ENCODE measurements at regions not wholly inside any gene's neighbourhood (a gene's known extent, or its start where the extent isn't known, plus 50 kb on each side); places are given as distances from the start of the nearest gene placed in this dataset.

- ATAC-seq (ENCODE audit: low read depth in 2 of 2), result no peak
- H3K9me3 Mint-ChIP-seq, result no peaks in the 10 kb centered on the region
- H3K27ac Mint-ChIP-seq, result no peak overlapping the region
- H3K27me3 Mint-ChIP-seq, result peaks cover 0 to 8% (median 0%) of the 10 kb centered on the region in 3 donors
- no peaks in the 10 kb centered on the region for H3K4me1 Mint-ChIP-seq
- no peaks in the 10 kb centered on the region for H3K36me3 Mint-ChIP-seq
- no peak for DNase-seq
- H3K4me3 Mint-ChIP-seq, result no peak overlapping the region
Measured at GRCh38 chr5:52661903-52662595, 125.7 kb upstream of the ITGA1 start.

GRCh38 chr5:52665559-52665958 is 122.2 kb upstream of the ITGA1 start:
- no peak for ATAC-seq (ENCODE audit: low read depth in 2 of 2)
- Mint-ChIP-seq H3K4me3 (no peak overlapping the region), H3K4me1 (no peaks in the 10 kb centered on the region), H3K27ac (no peak overlapping the region), H3K36me3 (no peaks in the 10 kb centered on the region), H3K9me3 (no peaks in the 10 kb centered on the region), H3K27me3 (peaks cover 0 to 6% (median 5%) of the 10 kb centered on the region in 3 donors)
- DNase-seq, result no peak

DNA sequence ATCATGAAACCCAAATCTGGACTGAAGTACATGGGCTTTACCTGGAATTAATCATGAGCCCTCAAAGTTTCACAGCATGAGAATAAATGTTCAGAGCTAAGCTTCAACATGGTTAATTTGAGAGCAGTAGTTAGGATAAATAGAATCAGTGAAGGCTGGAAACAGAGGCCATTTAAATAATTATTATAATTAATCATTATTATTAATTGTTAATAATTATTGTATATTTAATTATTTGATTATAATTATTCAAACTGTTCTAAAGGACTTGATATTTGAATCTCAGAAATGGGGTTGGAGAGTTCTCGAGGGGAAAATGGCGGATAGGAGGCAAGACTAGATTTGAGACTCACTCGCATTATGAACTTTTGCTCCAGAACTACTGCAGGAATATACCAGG is 119.6 kb upstream of the ITGA1 start:
- H3K4me3 Mint-ChIP-seq, result no peak overlapping the region
- H3K27ac Mint-ChIP-seq, result no peak overlapping the region
- H3K36me3 Mint-ChIP-seq, result no peaks in the 10 kb centered on the region
- ATAC-seq (ENCODE audit: low read depth in 2 of 2) (no peak), DNase-seq (no peak)
- no peaks in the 10 kb centered on the region for H3K9me3 Mint-ChIP-seq
- H3K4me1 Mint-ChIP-seq, result no peaks in the 10 kb centered on the region
- H3K27me3 Mint-ChIP-seq, result peaks cover 0 to 6% (median 5%) of the 10 kb centered on the region in 3 donors

DNA sequence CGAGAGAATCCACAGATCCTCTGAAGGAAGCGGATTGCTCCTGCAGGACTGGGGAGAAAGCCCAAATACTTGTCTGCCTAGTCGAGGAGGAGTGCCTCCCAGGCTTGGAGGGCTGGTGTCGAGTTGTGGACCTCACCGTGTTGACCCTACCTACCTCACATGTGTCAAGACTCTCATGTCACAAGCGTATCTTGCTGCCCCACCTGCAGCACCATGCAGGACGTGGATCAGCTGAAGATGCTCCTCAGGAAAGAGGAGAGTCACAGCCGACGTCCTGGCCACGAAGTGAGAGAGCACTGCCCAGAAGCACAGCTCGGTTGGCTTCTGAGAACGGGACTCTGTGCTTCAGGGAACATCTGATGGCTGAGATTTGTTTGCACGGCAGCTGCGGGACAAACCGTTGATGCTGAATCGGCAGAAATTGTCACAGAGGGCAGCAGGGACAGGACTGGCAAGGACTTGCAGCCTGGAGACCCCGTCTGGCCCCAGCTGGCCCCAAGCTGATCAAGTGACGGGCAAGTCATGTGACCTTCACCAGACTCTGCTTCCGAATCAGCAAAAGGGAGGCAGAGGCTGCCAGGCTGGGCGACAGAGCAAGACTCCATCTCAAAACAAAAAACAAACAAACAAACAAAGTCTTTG is 119.1 kb upstream of the ITGA1 start:
- DNase-seq (no peak), ATAC-seq (ENCODE audit: low read depth in 2 of 2) (no peak)
- Mint-ChIP-seq H3K9me3 (no peaks in the 10 kb centered on the region), H3K4me3 (no peak overlapping the region), H3K27me3 (peaks cover 0 to 6% (median 5%) of the 10 kb centered on the region in 3 donors), H3K36me3 (no peaks in the 10 kb centered on the region), H3K4me1 (no peaks in the 10 kb centered on the region), H3K27ac (no peak overlapping the region)

GRCh38 chr5:52672459-52672858 is 115.3 kb upstream of the ITGA1 start:
- H3K36me3 Mint-ChIP-seq, result no peaks in the 10 kb centered on the region
- no peaks in the 10 kb centered on the region for H3K4me1 Mint-ChIP-seq
- H3K27ac Mint-ChIP-seq, result no peak overlapping the region
- H3K27me3 Mint-ChIP-seq, result peaks cover 0 to 5% (median 0%) of the 10 kb centered on the region in 3 donors
- ATAC-seq (ENCODE audit: low read depth in 2 of 2), result no peak
- H3K9me3 Mint-ChIP-seq, result peaks cover 0 to 6% (median 2%) of the 10 kb centered on the region in 7 donors
- H3K4me3 Mint-ChIP-seq, result no peak overlapping the region
- DNase-seq, result no peak

DNA sequence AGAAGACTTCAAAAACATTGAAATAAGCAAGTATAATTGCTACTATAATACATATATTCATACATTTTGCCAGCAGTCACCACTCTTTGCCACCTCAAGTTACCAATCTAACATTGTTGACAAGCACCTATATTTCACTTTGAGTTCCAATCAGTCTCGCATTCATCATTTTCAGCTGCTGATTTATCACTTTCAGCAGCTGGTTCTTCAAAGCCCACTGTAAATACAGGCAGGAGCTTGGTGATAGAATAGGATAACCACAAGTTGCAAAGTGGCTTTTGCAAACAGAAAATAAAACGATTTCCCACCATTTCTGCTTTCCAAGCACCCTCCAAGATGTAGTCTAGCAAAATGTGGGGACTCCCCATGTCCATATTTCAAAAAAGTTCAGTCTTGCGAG is 114.2 kb upstream of the ITGA1 start:
- DNase-seq (no peak), ATAC-seq (ENCODE audit: low read depth in 2 of 2) (no peak)
- no peak overlapping the region for H3K4me3 Mint-ChIP-seq
- H3K4me1 Mint-ChIP-seq, result no peaks in the 10 kb centered on the region
- peaks cover 0 to 5% (median 0%) of the 10 kb centered on the region in 3 donors for H3K27me3 Mint-ChIP-seq
- no peak overlapping the region for H3K27ac Mint-ChIP-seq
- no peaks in the 10 kb centered on the region for H3K36me3 Mint-ChIP-seq
- peaks cover 0 to 6% (median 2%) of the 10 kb centered on the region in 7 donors for H3K9me3 Mint-ChIP-seq

DNA sequence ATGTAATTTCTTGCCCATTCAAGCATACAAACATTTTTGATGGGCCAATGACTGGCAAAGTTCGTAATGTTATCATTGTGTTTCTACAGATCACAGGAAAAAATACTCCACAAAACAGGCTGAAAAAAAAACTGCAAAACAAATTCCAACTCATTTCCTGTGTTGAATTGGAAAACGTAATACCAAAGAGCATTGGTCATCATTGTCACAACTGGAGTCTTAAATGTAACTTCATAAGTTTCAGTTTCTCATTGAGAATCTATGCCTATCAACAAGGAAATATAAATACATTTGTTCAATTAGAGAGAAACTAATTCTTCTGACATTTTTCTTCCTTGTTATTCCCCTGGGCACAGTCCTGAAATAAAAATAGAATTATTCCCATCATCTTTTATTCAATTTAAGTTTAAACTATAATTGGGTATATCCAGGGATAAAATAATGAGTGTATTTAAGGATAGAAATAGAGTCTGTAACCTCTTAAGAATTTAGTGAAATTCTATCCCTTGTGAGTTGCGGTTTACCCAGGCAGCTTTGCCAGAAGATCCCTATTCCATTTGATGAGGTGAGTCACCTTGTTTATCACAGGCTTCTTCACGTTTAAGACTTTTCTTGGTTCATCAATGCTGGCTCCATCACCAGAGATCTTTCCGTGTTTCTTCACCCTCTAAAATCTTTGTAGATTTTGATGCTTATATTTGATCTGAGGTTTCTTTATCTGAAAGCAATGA is 112.7 kb upstream of the ITGA1 start:
- ATAC-seq (ENCODE audit: low read depth in 2 of 2), result no peak
- Mint-ChIP-seq H3K27me3 (no peaks in the 10 kb centered on the region), H3K4me1 (no peaks in the 10 kb centered on the region), H3K36me3 (no peaks in the 10 kb centered on the region), H3K9me3 (peaks cover 0 to 8% (median 3%) of the 10 kb centered on the region in 7 donors), H3K4me3 (no peak overlapping the region), H3K27ac (no peak overlapping the region)
- no peak for DNase-seq

GRCh38 chr5:52682492-52682891 is 105.2 kb upstream of the ITGA1 start:
- Mint-ChIP-seq H3K36me3 (no peaks in the 10 kb centered on the region), H3K4me3 (no peak overlapping the region), H3K27ac (no peak overlapping the region), H3K9me3 (peaks cover 0 to 8% (median 2%) of the 10 kb centered on the region in 7 donors), H3K4me1 (no peaks in the 10 kb centered on the region), H3K27me3 (peaks cover 0 to 3% (median 0%) of the 10 kb centered on the region in 3 donors)
- ATAC-seq (ENCODE audit: low read depth in 2 of 2) (no peak), DNase-seq (no peak)

- Mint-ChIP-seq H3K36me3 (no peaks in the 10 kb centered on the region), H3K9me3 (peaks cover 0 to 8% (median 2%) of the 10 kb centered on the region in 7 donors), H3K4me1 (no peaks in the 10 kb centered on the region), H3K4me3 (no peak overlapping the region), H3K27ac (no peak overlapping the region), H3K27me3 (peaks cover 0 to 3% (median 0%) of the 10 kb centered on the region in 3 donors)
- ATAC-seq (ENCODE audit: low read depth in 2 of 2), result no peak
- no peak for DNase-seq
Measured at GRCh38 chr5:52684051-52684450, 103.7 kb upstream of the ITGA1 start.

DNA sequence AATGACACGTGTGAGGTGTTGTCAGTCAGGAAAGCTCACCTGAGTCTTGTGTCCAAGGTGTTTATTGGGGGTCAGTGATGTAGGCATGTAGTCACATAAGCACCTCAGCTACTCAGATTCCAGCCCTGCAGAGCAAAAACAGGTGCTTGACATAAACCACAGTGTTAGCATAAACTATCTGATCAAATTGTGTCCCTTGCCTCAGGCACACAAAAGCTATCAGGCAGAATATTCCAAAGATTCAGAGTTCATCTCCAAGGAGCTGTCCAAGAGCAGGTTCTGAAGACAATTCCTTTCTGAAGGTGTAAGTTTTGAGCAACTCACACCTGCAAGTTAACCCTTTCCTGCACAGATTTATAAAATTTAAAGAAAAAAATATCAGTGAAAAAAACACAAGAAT is 102.2 kb upstream of the ITGA1 start:
- Mint-ChIP-seq H3K36me3 (no peaks in the 10 kb centered on the region), H3K9me3 (peaks cover 0 to 2% (median 0%) of the 10 kb centered on the region in 7 donors), H3K4me1 (no peaks in the 10 kb centered on the region), H3K27me3 (peaks cover 0 to 3% (median 0%) of the 10 kb centered on the region in 3 donors), H3K27ac (no peak overlapping the region), H3K4me3 (no peak overlapping the region)
- ATAC-seq (ENCODE audit: low read depth in 2 of 2) (no peak), DNase-seq (no peak)

DNA sequence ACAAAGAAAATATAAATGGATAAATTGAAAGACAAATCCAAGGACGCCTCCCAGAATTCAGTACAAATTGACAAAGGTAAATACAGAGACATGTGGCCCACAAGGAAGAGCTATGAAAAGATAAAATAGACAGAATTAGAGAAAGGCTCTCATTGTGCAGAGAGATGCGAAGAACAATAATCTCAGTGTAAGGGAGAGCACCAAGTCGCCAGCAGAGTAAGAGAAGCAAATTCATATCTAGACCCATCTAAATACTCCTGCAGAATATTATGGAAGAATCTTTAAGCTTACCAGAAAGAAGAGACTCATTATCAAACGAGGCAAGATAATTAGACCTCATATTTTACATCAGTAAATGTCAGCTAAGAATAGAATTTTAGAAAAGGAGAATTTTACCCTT is 101.7 kb upstream of the ITGA1 start:
- no peaks in the 10 kb centered on the region for H3K36me3 Mint-ChIP-seq
- no peaks in the 10 kb centered on the region for H3K4me1 Mint-ChIP-seq
- DNase-seq (no peak), ATAC-seq (ENCODE audit: low read depth in 2 of 2) (no peak)
- no peak overlapping the region for H3K27ac Mint-ChIP-seq
- H3K27me3 Mint-ChIP-seq, result peaks cover 0 to 3% (median 0%) of the 10 kb centered on the region in 3 donors
- peaks cover 0 to 2% (median 0%) of the 10 kb centered on the region in 7 donors for H3K9me3 Mint-ChIP-seq
- H3K4me3 Mint-ChIP-seq, result no peak overlapping the region

DNA sequence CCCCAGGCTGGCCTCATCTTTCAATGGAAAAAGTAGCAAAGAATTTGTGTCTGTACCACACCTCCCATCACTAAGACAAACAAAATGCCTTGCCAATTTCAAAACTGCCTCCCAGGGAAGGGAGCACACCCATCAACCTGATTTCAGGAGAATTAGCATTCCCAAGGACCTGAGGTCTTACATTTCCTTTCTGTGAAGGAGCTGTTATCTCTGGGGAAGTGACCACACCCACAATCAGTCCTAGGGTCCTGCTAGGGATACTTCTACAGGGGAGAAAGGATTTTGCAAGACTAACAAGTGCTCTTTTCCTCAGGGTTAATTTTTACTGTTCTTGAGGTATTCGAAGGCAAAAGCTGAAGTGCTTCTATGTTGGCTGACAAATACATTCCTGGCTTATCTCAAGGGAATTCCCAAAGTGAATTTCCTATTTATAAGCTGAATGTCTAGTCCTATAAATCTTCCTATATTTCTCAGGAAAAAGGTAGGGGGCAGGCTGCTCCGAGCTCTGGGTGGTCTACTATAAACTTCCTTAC is 97.4 kb upstream of the ITGA1 start:
- DNase-seq, result no peak
- H3K36me3 Mint-ChIP-seq, result no peaks in the 10 kb centered on the region
- no peaks in the 10 kb centered on the region for H3K9me3 Mint-ChIP-seq
- ATAC-seq (ENCODE audit: low read depth in 2 of 2), result no peak
- H3K4me1 Mint-ChIP-seq, result no peaks in the 10 kb centered on the region
- no peak overlapping the region for H3K4me3 Mint-ChIP-seq
- H3K27me3 Mint-ChIP-seq, result peaks cover under 1 to 10% (median 6%) of the 10 kb centered on the region in 3 donors
- H3K27ac Mint-ChIP-seq, result no peak overlapping the region

- H3K4me1 Mint-ChIP-seq, result no peaks in the 10 kb centered on the region
- no peak for ATAC-seq (ENCODE audit: low read depth in 2 of 2)
- no peak overlapping the region for H3K4me3 Mint-ChIP-seq
- no peaks in the 10 kb centered on the region for H3K9me3 Mint-ChIP-seq
- no peak overlapping the region for H3K27ac Mint-ChIP-seq
- DNase-seq, result no peak
- no peaks in the 10 kb centered on the region for H3K36me3 Mint-ChIP-seq
- H3K27me3 Mint-ChIP-seq, result peaks cover 4 to 12% (median 6%) of the 10 kb centered on the region in 3 donors
Measured at GRCh38 chr5:52692039-52692438, 95.7 kb upstream of the ITGA1 start.

All from naive B cell (primary cell).